SK-N-SH (cell line): ENCODE measurements at regions not wholly inside any gene's neighbourhood (a gene's known extent, or its start where the extent isn't known, plus 50 kb on each side); places are given as distances from the start of the nearest gene placed in this dataset.

Source experiments
- CTCF ChIA-PET: fragments of 300-600, 350-600 bp; formaldehyde crosslinking; extraction: SDS; loops from one replicate; lab custom pipeline; 2021; lab: Yijun Ruan, JAX
- POLR2A ChIA-PET: fragments of 350-600 bp; sonication (Branson Sonifier 250); formaldehyde crosslinking; extraction: SDS; loops from one replicate; lab custom pipeline; 2020; ENCODE audit warnings: antibody characterized with exemption, inconsistent platforms; lab: Yijun Ruan, JAX
- DNase-seq: peaks from one replicate; pipeline ENCODE4 v3.0.0; 2012
- H2AFZ ChIP-seq: fragments of 200-600 bp; sonication (generic); 2 replicates; pipeline ENCODE4 v1.8.1; 2016; ENCODE audit warnings: antibody characterized with exemption, mild to moderate bottlenecking, low read depth
- H3F3A ChIP-seq: fragments of 200-600 bp; sonication (generic); replicated peaks from 2 replicates; pipeline ENCODE3; 2016; ENCODE audit warnings: antibody characterized with exemption, mild to moderate bottlenecking; ENCODE audit not compliant: insufficient read depth
- H3K27ac ChIP-seq, 2 experiments: fragments of 200-500 bp in 1 of 2; fragments of 200-600 bp in 1 of 2; sonication (Bioruptor generic) in 1 of 2; sonication (generic), shearing (Covaris generic) in 1 of 2; 2 replicates each; pipeline versions ENCODE4 v1.5.1 to v1.6.1; 2014 to 2016; ENCODE audit warnings: low read depth in 2 of 2, inconsistent platforms in 1 of 2, low read length in 1 of 2, mild to moderate bottlenecking in 1 of 2, mixed read lengths in 1 of 2
- H3K27me3 ChIP-seq: fragments of 200-600 bp; sonication (generic), shearing (Covaris generic); 2 replicates; pipeline ENCODE4 v1.6.1; 2016; ENCODE audit warnings: mixed run types; ENCODE audit not compliant: insufficient read depth
- H3K36me3 ChIP-seq, 2 experiments: fragments of 200-500 bp in 1 of 2; fragments of 200-600 bp in 1 of 2; sonication (Bioruptor generic) in 1 of 2; sonication (generic) in 1 of 2; replicated peaks in 1 of 2; 2 replicates each; pipeline versions ENCODE3 to v1.5.1; 2014 to 2016; ENCODE audit warnings: low read length in 1 of 2, mild to moderate bottlenecking in 1 of 2; ENCODE audit not compliant: insufficient read depth in 2 of 2, control insufficient read depth in 1 of 2
- H3K4me1 ChIP-seq, 2 experiments: fragments of 200-500 bp in 1 of 2; fragments of 200-600 bp in 1 of 2; sonication (Bioruptor generic) in 1 of 2; sonication (generic), shearing (Covaris generic) in 1 of 2; 2 replicates each; pipeline versions ENCODE4 v1.5.1 to v1.6.1; 2014 to 2016; ENCODE audit warnings: low read depth in 1 of 2, low read length in 1 of 2, mixed run types in 1 of 2; ENCODE audit not compliant: insufficient read depth in 2 of 2, control insufficient read depth in 1 of 2
- H3K4me2 ChIP-seq: fragments of 200-600 bp; sonication (generic), shearing (Covaris generic); 2 replicates; pipeline ENCODE4 v1.6.1; 2017; ENCODE audit warnings: mixed run types
- H3K4me3 ChIP-seq, 2 experiments: fragments of 200-500 bp in 1 of 2; fragments of 200-600 bp in 1 of 2; sonication (Bioruptor generic) in 1 of 2; sonication (generic), shearing (Covaris generic) in 1 of 2; 2 replicates each; pipeline versions ENCODE4 v1.5.1 to v1.8.1; 2014 to 2016; ENCODE audit warnings: low read depth in 2 of 2, inconsistent platforms in 1 of 2, low read length in 1 of 2, mild to moderate bottlenecking in 1 of 2, mixed read lengths in 1 of 2, moderate library complexity in 1 of 2
- H3K79me2 ChIP-seq: fragments of 200-600 bp; sonication (generic); 2 replicates; pipeline ENCODE4 v1.8.1; 2017; ENCODE audit warnings: mild to moderate bottlenecking; ENCODE audit not compliant: insufficient read depth
- H3K9ac ChIP-seq: fragments of 200-600 bp; sonication (generic); 2 replicates; pipeline ENCODE4 v1.6.1; 2017; ENCODE audit warnings: mixed run types
- H3K9me2 ChIP-seq: fragments of 200-600 bp; sonication (generic); 2 replicates; pipeline ENCODE4 v1.6.1; 2017; ENCODE audit warnings: mixed run types
- H3K9me3 ChIP-seq: fragments of 200-600 bp; sonication (generic); 2 replicates; pipeline ENCODE4 v1.6.1; 2017; ENCODE audit warnings: mixed run types, mild to moderate bottlenecking, moderate library complexity
- H4K20me1 ChIP-seq: fragments of 200-600 bp; sonication (generic); 2 replicates; pipeline ENCODE4 v1.6.1; 2017; ENCODE audit warnings: mild to moderate bottlenecking, mixed run types; ENCODE audit not compliant: insufficient read depth
- RXRA ChIP-seq: IDR thresholded peaks from 2 replicates; pipeline ENCODE4 v1.4.0; 2012; ENCODE audit warnings: low read depth, mild to moderate bottlenecking, borderline replicate concordance
- WGBS: methylation state at CpG from one replicate; pipeline ENCODE4 v1.1.6; 2017; ENCODE audit warnings: low lambda C conversion rate; 5-methylcytosine and 5-hydroxymethylcytosine counted together

- no peak for DNase-seq
- Histone ChIP-seq H3K27me3 (peaks cover 3% of the 10 kb centered on the region; the same call in 1 of the 2 replicates), H4K20me1 (no peaks in the 10 kb centered on the region), H3K4me1 (no peaks in the 10 kb centered on the region), H3K9me3 (no peaks in the 10 kb centered on the region), H3K9ac (no peak overlapping the region), H3K4me3 (no peak overlapping the region), H3K36me3 (no peaks in the 10 kb centered on the region), H3K79me2 (no peaks in the 10 kb centered on the region), H2AFZ (no peak overlapping the region), H3K4me2 (no peak overlapping the region), H3F3A (no peaks in the 10 kb centered on the region), H3K27ac (no peak overlapping the region), H3K9me2 (no peaks in the 10 kb centered on the region)
- ChIA-PET CTCF (no interaction called here), POLR2A (no interaction called here)
- TF ChIP-seq RXRA = no peak
- WGBS = 10% methylated on average over 3 of the region's 3 CpGs
Observed at GRCh38 chr11:100636536-100636935, 50.6 kb upstream of the ARHGAP42 start.
